ENCODE measurements at regions not wholly inside any gene's neighbourhood (a gene's known extent, or its start where the extent isn't known, plus 50 kb on each side); places are given as distances from the start of the nearest gene placed in this dataset.
"Not testable (repeated sequence)": the region's sequence is repeated elsewhere in the genome, so short reads cannot be mapped to it uniquely, and the experiment has no call there.

- no peak for FAIRE-seq
These were observed 99.4 kb downstream of the DRD1 start for GRCh38 chr5:175344331-175345195.

- FAIRE-seq, result no peak
These were observed 100.7 kb downstream of the DRD1 start for GRCh38 chr5:175343308-175343707.

- no peak for FAIRE-seq
These were observed 103.8 kb downstream of the DRD1 start for GRCh38 chr5:175340180-175340579.

- no peak for FAIRE-seq
These were observed 106.3 kb downstream of the DRD1 start for GRCh38 chr5:175337680-175338079.

GRCh38 chr5:175336781-175337180, 107.2 kb downstream of the DRD1 start:
- no peak for FAIRE-seq

GRCh38 chr5:175335691-175336090, 108.3 kb downstream of the DRD1 start:
- no peak for FAIRE-seq

- not testable (repeated sequence) for FAIRE-seq
These were observed 112.6 kb downstream of the DRD1 start for GRCh38 chr5:175331173-175332036.

- FAIRE-seq, result no peak
These were observed 114.0 kb downstream of the DRD1 start for GRCh38 chr5:175329976-175330375.

- no peak for FAIRE-seq
These were observed 115.3 kb downstream of the DRD1 start for GRCh38 chr5:175328687-175329086.

GRCh38 chr5:175328176-175328575, 115.8 kb downstream of the DRD1 start:
- FAIRE-seq, result no peak

GRCh38 chr5:175325681-175326080, 118.3 kb downstream of the DRD1 start:
- FAIRE-seq, result no peak

- no peak for FAIRE-seq
These were observed 122.0 kb downstream of the DRD1 start for GRCh38 chr5:175321927-175322532.

- FAIRE-seq, result no peak
These were observed 124.8 kb downstream of the DRD1 start for GRCh38 chr5:175319199-175319598.

GRCh38 chr5:175317872-175318271, 126.1 kb downstream of the DRD1 start:
- no peak for FAIRE-seq

- FAIRE-seq, result no peak
These were observed 134.7 kb downstream of the DRD1 start for GRCh38 chr5:175309218-175309810.

- no peak for FAIRE-seq
These were observed 135.3 kb downstream of the DRD1 start for GRCh38 chr5:175308701-175309100.

GRCh38 chr5:175306381-175306780, 137.6 kb downstream of the DRD1 start:
- no peak for FAIRE-seq

- no peak for FAIRE-seq
These were observed 138.7 kb downstream of the DRD1 start for GRCh38 chr5:175305251-175305650.

GRCh38 chr5:175290379-175290778, 153.6 kb downstream of the DRD1 start:
- FAIRE-seq, result no peak

GRCh38 chr5:175288048-175288621, 155.8 kb downstream of the DRD1 start:
- FAIRE-seq, result no peak

- FAIRE-seq, result no peak
These were observed 157.0 kb downstream of the DRD1 start for GRCh38 chr5:175286981-175287380.

- FAIRE-seq, result no peak
These were observed 158.7 kb downstream of the DRD1 start for GRCh38 chr5:175285261-175285660.

GRCh38 chr5:175284806-175285205, 159.2 kb downstream of the DRD1 start:
- FAIRE-seq, result no peak
